Cerebellar nuclear complex (tissue), 1 donor: ENCODE measurements at regions not wholly inside any gene's neighbourhood (a gene's known extent, or its start where the extent isn't known, plus 50 kb on each side); places are given as distances from the start of the nearest gene placed in this dataset.
"Not testable (repeated sequence)": the region's sequence is repeated elsewhere in the genome, so short reads cannot be mapped to it uniquely, and the experiment has no call there.

Source experiments
- DNase-seq, 2 experiments: peaks; one replicate each; lab custom pipeline; 2025; lab: John Stamatoyannopoulos, UW

GRCh38 chr13:80721689-80722088, 380.8 kb upstream of the SPRY2 start:
- no peak for DNase-seq

GRCh38 chr13:80718970-80719369, 378.0 kb upstream of the SPRY2 start:
- no peak for DNase-seq

DNA sequence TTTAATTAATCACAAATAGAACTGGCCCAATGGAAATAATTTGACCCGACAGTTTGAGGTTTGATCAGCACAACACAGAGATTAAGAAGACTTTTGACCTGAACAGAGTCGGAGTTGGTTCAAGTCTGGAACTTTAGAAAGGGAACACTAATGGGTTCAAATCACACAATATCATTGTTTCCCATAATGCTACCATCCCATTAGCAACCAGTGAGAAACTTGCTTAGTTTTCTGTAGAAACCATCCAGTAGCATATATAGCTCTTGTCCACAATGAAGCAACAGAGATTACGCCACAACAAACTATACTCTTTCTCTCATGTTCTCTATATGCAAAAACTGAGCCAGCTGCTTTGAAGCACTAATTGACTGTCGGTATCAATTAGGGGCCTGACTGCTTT, 376.9 kb upstream of the SPRY2 start:
- no peak for DNase-seq

- no peak for DNase-seq
Observed at GRCh38 chr13:80716610-80717081, 375.7 kb upstream of the SPRY2 start.

GRCh38 chr13:80712026-80712425, 371.1 kb upstream of the SPRY2 start:
- no peak for DNase-seq

DNA sequence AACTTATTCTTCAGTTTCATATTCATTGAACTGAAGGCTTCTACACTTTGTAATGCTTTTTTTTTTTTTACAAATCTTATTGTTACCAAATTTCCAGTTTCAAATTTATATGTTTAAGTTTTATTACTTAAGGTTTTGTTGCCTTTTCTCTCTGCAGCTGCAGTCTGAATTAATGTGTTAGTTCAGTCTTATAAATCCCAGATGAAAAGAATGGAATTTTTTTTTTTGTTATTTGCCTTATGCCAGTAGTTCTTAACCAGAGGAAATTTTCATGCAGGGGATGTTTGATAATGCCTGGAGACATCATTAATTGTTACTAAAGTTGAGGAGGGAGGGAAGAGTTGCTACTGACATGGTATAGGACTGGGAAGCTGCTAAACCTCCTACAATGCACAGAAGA, 367.9 kb upstream of the SPRY2 start:
- no peak for DNase-seq

DNA sequence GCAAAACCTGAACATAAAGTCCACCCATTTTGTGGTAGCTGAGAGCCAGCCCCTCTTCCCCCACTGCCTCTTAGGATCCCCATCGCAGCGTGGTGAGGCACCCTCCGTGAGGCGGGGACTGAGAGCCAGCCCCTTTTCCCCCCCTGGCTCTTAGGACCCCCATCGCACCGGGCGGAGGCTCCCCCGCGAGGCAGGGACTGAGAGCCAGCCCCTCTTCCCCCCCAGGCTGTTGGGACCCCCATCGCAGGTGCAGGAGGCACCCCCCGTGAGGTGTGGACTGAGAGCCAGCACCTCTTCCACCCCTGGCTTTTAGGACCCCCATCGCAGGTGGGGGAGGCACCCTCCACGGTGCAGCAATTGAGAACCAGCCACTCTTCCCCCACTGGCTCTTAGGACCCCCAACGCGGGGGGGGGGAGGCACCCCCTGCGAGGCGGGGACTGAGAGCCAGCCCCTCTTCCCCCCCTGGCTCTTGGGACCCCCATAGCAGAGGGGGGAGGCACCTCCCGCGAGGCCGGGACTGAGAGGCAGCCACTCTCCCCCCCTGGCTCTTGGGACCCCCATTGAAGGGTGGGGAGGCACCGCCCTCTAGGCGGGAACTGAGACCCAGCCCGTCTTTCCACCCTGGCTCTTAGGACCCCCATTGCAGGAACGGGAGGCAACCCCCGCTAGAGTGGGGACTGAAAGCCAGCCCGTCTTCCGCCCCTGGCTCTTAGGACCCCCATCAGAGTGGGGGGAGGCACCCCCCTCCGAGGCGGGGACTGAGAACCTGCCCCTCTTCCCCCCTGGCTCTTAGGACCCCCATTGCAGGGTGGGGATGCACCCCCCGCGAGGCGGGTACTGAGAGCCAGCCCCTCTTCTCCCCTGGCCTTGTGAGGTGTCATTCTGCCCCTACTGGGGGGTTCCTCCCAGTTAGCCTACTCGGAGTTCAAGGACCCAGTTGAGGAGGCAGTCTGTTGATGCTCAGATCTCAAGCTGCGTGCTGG, 366.4 kb upstream of the SPRY2 start:
- DNase-seq = no peak

- no peak for DNase-seq
Observed at GRCh38 chr13:80706164-80706471, 365.2 kb upstream of the SPRY2 start.

- no peak for DNase-seq
Observed at GRCh38 chr13:80705371-80706163, 364.6 kb upstream of the SPRY2 start.

- DNase-seq = no peak
Observed at GRCh38 chr13:80704369-80704768, 363.4 kb upstream of the SPRY2 start.

- no peak for DNase-seq
Observed at GRCh38 chr13:80695841-80696240, 354.9 kb upstream of the SPRY2 start.

GRCh38 chr13:80691814-80692213, 350.9 kb upstream of the SPRY2 start:
- not testable (repeated sequence) for DNase-seq

- no peak for DNase-seq
Observed at GRCh38 chr13:80690208-80690607, 349.3 kb upstream of the SPRY2 start.

GRCh38 chr13:80688593-80688992, 347.7 kb upstream of the SPRY2 start:
- no peak for DNase-seq

- DNase-seq = no peak
Observed at GRCh38 chr13:80685942-80686341, 345.0 kb upstream of the SPRY2 start.

- no peak for DNase-seq
Observed at GRCh38 chr13:80684217-80684991, 343.5 kb upstream of the SPRY2 start.

DNA sequence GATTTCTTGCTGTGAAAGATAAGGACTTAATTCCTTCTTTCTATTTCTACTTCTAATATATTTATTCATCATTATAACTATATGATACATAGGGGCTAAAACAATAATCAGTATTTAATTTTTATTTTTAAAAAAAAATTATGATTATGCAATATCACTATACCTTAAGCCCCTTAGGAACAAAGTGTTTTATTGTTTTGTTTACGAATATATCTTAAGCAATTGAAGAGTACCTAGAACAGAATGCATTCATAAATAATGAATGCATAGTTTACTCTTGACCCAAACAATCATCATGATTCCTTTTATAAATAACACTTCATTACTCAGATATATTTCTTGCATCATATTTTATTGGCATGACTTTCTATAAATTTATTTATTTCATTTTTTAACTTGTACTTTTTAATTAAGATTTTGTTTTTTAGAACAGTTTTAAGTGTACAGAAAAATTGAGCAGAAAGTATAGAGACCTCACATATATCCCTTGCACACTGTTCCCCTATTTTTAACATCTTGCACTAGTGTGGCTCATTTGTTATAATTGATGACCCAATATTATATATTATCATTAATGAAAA, 339.9 kb upstream of the SPRY2 start:
- no peak for DNase-seq

DNA sequence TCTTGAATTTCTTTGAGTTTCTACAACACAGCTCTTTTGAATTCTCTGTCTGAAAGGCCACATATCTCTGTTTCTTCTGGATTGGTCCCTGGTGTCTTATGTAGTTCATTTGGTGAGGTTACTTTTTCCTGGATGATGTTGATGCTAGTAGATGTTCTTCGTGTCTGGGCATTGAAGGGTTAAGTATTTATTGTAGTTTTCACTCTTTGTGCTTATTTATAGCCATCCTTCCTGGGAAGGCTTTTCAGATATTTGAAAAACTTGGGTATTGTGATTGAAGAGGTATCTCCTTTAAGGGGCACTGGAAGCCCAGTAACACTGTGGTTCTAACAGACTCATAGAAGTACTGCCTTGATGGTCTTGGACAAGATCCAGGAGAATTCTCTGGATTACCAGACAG, 338.5 kb upstream of the SPRY2 start:
- no peak for DNase-seq

DNA sequence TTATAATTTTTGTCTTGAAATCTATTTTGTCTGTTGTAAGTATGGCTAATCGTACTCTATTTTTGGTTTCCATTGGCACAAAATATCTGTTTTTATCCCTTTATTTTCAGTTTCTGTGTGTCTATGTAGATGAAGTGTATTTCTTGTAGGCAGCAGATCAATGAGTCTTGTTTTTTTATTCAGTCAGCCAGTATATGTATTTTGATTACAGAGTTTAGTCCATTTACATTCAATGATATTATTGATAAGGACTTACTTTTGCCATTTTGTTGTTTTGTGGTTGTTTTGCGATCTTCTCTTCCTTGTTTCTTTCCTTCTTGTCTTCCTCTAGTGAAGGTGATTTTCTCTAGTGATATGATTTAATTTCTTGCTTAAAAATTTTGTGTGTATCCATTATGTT, 336.3 kb upstream of the SPRY2 start:
- DNase-seq = no peak

GRCh38 chr13:80675442-80675841, 334.5 kb upstream of the SPRY2 start:
- not testable (repeated sequence) for DNase-seq

DNA sequence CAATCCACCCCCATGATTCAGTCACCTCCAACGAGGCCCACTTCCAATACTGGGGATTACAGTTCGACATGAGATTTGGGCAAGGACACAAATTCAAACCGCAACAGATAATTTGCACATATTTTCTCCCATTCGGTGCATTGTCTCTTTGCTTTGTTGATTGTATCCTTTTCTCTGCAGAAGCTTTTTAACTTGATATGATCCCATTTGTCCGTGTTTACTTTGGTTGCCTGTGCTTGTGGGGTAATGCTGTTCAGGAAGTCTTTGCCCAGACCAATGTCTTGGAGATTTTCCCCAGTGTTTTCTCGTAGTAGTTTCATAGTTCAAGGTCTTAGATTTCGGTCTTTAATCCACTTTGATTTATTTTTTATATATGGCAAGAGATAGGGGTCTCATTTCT, 330.8 kb upstream of the SPRY2 start:
- DNase-seq = no peak

- DNase-seq = no peak
Observed at GRCh38 chr13:80669112-80669511, 328.2 kb upstream of the SPRY2 start.
